SU-DHL-6 (cell line): ENCODE measurements at regions not wholly inside any gene's neighbourhood (a gene's known extent, or its start where the extent isn't known, plus 50 kb on each side); places are given as distances from the start of the nearest gene placed in this dataset.

Experiments used
- H2AFZ ChIP-seq: fragments of 200-600 bp; sonication (generic); 2 replicates; pipeline ENCODE4 v1.6.1; 2014; ENCODE audit warnings: low read depth, mild to moderate bottlenecking, moderate library complexity, mixed read lengths, antibody characterized with exemption, low read length; ENCODE audit not compliant: severe bottlenecking
- H3F3A ChIP-seq: fragments of 200-600 bp; shearing (Covaris generic); 2 replicates; pipeline ENCODE4 v1.6.0; 2016; ENCODE audit warnings: antibody characterized with exemption, mild to moderate bottlenecking; ENCODE audit not compliant: insufficient read depth
- H3K27ac ChIP-seq: fragments of 200-600 bp; sonication (generic); 2 replicates; pipeline ENCODE4 v1.5.1; 2016; ENCODE audit warnings: low read depth, mild to moderate bottlenecking, low read length, moderate library complexity, mixed read lengths
- H3K27me3 ChIP-seq: fragments of 200-600 bp; sonication (generic), shearing (Covaris generic); 2 replicates; pipeline ENCODE4 v1.6.0; 2014; ENCODE audit warnings: mild to moderate bottlenecking, low read length
- H3K36me3 ChIP-seq: fragments of 200-600 bp; sonication (generic); 2 replicates; pipeline ENCODE4 v1.6.1; 2014; ENCODE audit warnings: mild to moderate bottlenecking, low read length, mixed read lengths
- H3K4me2 ChIP-seq: fragments of 300-600, 200-600 bp; shearing (Covaris generic), sonication (generic); 2 replicates; pipeline ENCODE4 v1.6.0; 2014; ENCODE audit warnings: low read length, low read depth, mild to moderate bottlenecking; ENCODE audit not compliant: poor library complexity, severe bottlenecking
- H3K4me3 ChIP-seq: fragments of 200-600 bp; sonication (generic); 2 replicates; pipeline ENCODE4 v1.5.1; 2014; ENCODE audit warnings: antibody characterized with exemption, low read length, mild to moderate bottlenecking, mixed read lengths; ENCODE audit not compliant: insufficient read depth, poor library complexity, severe bottlenecking
- H3K79me2 ChIP-seq: fragments of 200-600 bp; sonication (generic); 2 replicates; pipeline ENCODE4 v1.6.1; 2014; ENCODE audit warnings: mild to moderate bottlenecking, low read length, moderate library complexity; ENCODE audit not compliant: insufficient read depth
- H3K9ac ChIP-seq: fragments of 200-600 bp; sonication (generic); 2 replicates; pipeline ENCODE4 v1.7.0; 2014; ENCODE audit warnings: mild to moderate bottlenecking, low read length
- H3K9me2 ChIP-seq: fragments of 200-600 bp; sonication (generic); replicated peaks from 2 replicates; pipeline ENCODE4 v1.6.1; 2014; ENCODE audit warnings: low read length; ENCODE audit not compliant: insufficient read depth
- H3K9me3 ChIP-seq: fragments of 200-600 bp; sonication (generic); 2 replicates; pipeline ENCODE4 v1.6.1; 2014; ENCODE audit warnings: low read length, mixed read lengths; ENCODE audit not compliant: insufficient read depth
- H4K20me1 ChIP-seq: fragments of 200-600 bp; sonication (generic); 2 replicates; pipeline ENCODE4 v1.6.1; 2014; ENCODE audit warnings: low read depth, mild to moderate bottlenecking, antibody characterized with exemption, low read length, moderate library complexity, mixed read lengths
- EZH2phosphoT487 ChIP-seq: fragments of 200-600 bp; sonication (generic), shearing (Covaris generic); conservative IDR thresholded peaks from 2 replicates; pipeline ENCODE4 v1.6.1; 2018; ENCODE audit warnings: mild to moderate bottlenecking, antibody characterized with exemption, low read length, moderate library complexity, mixed read lengths
- TF ChIP-seq, protein P1 (sequence below): fragments of 200-600 bp; sonication (generic); IDR thresholded peaks from one replicate; pipeline ENCODE4 v1.5.1; 2017; ENCODE audit warnings: antibody characterized with exemption, mild to moderate bottlenecking, low read length, moderate library complexity; ENCODE audit not compliant: insufficient read depth, poor library complexity, severe bottlenecking

DNA sequence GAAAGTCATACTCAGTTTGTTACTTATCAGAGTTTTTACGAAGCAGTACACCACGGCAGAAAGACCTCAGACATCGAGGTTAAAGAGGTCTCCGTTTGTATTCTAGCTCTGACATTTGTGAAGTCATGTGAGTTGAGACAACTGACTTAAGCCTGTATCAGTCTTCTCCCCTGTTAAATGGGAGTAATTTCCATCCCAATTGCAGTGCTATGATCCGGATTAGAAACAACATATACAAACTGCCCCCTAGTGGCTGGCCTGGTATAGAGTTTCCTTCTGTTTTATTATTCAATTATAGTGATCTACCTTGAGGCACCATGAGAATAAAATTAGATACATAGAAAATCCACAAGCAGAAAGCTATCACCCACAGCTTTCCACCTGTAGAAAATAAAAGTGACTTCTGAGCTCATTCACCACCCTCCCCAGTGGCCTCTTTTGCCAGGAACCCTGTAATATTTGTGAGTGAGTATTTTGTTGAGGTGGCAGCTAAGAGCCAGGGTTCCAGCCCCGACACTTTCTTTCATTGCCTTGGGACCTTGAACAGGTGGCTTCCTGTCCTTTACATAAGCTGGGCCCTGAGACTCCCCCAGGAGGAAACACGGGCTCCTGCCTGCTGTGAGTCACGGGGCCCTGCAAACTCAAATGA is 607.2 kb upstream of the MGMT start:
- H2AFZ ChIP-seq = no peak overlapping the region
- no peaks in the 10 kb centered on the region for H3K27me3 ChIP-seq
- no peaks in the 10 kb centered on the region for H3K9me2 ChIP-seq
- H3K27ac ChIP-seq = no peak overlapping the region
- TF ChIP-seq, protein P1, sequence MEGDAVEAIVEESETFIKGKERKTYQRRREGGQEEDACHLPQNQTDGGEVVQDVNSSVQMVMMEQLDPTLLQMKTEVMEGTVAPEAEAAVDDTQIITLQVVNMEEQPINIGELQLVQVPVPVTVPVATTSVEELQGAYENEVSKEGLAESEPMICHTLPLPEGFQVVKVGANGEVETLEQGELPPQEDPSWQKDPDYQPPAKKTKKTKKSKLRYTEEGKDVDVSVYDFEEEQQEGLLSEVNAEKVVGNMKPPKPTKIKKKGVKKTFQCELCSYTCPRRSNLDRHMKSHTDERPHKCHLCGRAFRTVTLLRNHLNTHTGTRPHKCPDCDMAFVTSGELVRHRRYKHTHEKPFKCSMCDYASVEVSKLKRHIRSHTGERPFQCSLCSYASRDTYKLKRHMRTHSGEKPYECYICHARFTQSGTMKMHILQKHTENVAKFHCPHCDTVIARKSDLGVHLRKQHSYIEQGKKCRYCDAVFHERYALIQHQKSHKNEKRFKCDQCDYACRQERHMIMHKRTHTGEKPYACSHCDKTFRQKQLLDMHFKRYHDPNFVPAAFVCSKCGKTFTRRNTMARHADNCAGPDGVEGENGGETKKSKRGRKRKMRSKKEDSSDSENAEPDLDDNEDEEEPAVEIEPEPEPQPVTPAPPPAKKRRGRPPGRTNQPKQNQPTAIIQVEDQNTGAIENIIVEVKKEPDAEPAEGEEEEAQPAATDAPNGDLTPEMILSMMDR = peak; percentile 57
- TF ChIP-seq EZH2phosphoT487 = no peak
- H3K9ac ChIP-seq = no peak overlapping the region
- no peaks in the 10 kb centered on the region for H3K9me3 ChIP-seq
- H4K20me1 ChIP-seq = no peaks in the 10 kb centered on the region
- H3K36me3 ChIP-seq = no peaks in the 10 kb centered on the region
- H3K4me3 ChIP-seq = no peak overlapping the region
- no peak overlapping the region for H3K4me2 ChIP-seq
- no peaks in the 10 kb centered on the region for H3F3A ChIP-seq
- no peaks in the 10 kb centered on the region for H3K79me2 ChIP-seq

DNA sequence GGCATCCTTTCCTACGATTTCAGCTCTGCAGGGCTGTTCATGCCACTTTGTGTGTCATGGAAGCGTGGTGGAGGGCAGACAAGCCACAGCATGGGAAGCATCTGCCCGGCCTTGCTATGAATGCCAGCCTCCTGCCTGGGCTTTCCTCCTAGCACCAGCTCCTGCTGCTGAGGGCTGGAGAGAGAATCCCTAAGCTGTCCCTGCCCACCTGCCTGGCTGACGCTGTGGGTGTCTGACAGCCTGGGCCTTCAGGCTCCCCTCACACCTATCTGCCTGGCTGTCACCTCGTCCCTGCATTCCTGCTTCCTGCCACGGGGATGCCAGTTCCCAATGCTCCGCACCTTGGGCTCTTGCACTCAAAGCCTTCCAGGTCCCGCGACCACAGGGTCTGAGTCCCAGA is 606.5 kb upstream of the MGMT start:
- Histone ChIP-seq H3K9ac (no peak overlapping the region), H3K9me3 (no peaks in the 10 kb centered on the region), H3K36me3 (no peaks in the 10 kb centered on the region), H3K4me2 (no peak overlapping the region), H4K20me1 (no peaks in the 10 kb centered on the region), H3K79me2 (no peaks in the 10 kb centered on the region), H3F3A (no peaks in the 10 kb centered on the region), H2AFZ (no peak overlapping the region), H3K27me3 (no peaks in the 10 kb centered on the region), H3K4me3 (no peak overlapping the region), H3K27ac (no peak overlapping the region), H3K9me2 (no peaks in the 10 kb centered on the region)
- TF ChIP-seq EZH2phosphoT487 = no peak
- TF ChIP-seq, protein P1 = no peak

DNA sequence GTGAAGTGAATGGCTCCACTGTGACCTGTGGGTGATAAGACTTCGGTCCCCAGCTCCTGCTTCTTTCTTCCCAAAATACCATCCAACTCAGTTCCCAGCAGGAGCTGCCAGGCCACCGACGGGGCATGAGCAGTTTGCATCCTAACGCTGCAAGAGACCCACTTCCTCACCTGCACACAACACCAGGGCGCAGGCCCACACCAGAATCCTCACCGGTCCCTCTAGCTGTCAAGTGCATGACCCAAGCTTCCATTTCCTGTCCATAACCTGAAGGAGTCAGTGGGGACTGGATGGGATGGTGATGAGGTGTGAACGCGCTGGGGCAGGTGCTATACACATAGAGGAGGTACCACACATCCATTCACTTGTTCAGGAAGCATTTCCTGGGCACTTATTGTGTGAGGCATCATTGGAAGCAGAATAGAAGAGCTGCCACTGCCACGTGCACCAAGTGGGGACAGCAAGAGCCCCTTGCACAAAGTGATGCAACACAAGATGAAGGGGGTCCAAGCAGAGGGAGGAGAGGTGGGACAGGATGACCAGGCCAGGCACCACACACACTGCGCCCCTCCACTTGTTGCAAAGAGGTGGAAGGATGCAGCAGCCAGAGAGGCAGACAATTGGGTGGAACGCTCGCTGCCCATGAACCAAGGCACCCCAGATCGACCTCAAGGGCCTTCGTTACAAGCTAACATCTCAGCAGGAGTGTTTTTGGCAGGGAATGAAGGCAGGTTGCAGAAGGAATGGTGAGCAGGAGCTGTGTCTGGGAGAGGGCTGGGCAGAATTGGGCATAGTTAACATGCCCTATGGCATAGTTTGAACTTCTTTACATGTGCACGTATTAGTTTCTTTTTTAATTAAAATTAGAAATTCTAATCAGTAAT is 605.8 kb upstream of the MGMT start:
- no peaks in the 10 kb centered on the region for H4K20me1 ChIP-seq
- TF ChIP-seq, protein P1 = no peak
- no peak for TF ChIP-seq EZH2phosphoT487
- H3K9me2 ChIP-seq = no peaks in the 10 kb centered on the region
- H3K9me3 ChIP-seq = no peaks in the 10 kb centered on the region
- no peak overlapping the region for H3K27ac ChIP-seq
- H2AFZ ChIP-seq = no peak overlapping the region
- no peaks in the 10 kb centered on the region for H3K36me3 ChIP-seq
- no peak overlapping the region for H3K9ac ChIP-seq
- H3F3A ChIP-seq = no peaks in the 10 kb centered on the region
- no peaks in the 10 kb centered on the region for H3K79me2 ChIP-seq
- H3K27me3 ChIP-seq = no peaks in the 10 kb centered on the region
- no peak overlapping the region for H3K4me2 ChIP-seq
- H3K4me3 ChIP-seq = no peak overlapping the region
